Naive thymus-derived CD4-positive, alpha-beta T cell (primary cell): ENCODE measurements at regions not wholly inside any gene's neighbourhood (a gene's known extent, or its start where the extent isn't known, plus 50 kb on each side); places are given as distances from the start of the nearest gene placed in this dataset.

Source experiments
- ATAC-seq: fragments of 150-1000 bp; cut with Tn5 transposase; 2 replicates; pipeline ENCODE4 v1.10.0; 2021; ENCODE audit warnings: mild to moderate bottlenecking, moderate library complexity
- CTCF ChIA-PET: fragments of 350-600 bp; sonication (Branson Sonifier 250); formaldehyde crosslinking; loops from one replicate; lab custom pipeline; 2021; ENCODE audit warnings: antibody characterized with exemption; lab: Charles Lee
- POLR2A ChIA-PET: fragments of 350-600 bp; sonication (Branson Sonifier 250); formaldehyde crosslinking; loops from one replicate; lab custom pipeline; 2021; ENCODE audit warnings: antibody characterized with exemption, inconsistent platforms; lab: Charles Lee
- DNase-seq, 9 donors: peaks; one replicate each; pipeline versions ENCODE4 v3.0.0 to v3.0.0-alpha.2; 2020 to 2022; ENCODE audit warnings: mixed read lengths in 1 of 9
- H3K27ac ChIP-seq: one replicate; pipeline ENCODE4 v1.7.0; 2013; ENCODE audit warnings: mild to moderate bottlenecking, low read depth, low read length, moderate library complexity
- H3K27me3 ChIP-seq, 2 donors: one replicate each; pipeline ENCODE4 v1.7.0; 2013; ENCODE audit warnings: low read length in 2 of 2, mild to moderate bottlenecking in 2 of 2, moderate library complexity in 2 of 2; ENCODE audit not compliant: control insufficient read depth in 2 of 2, insufficient read depth in 2 of 2
- H3K36me3 ChIP-seq, 3 experiments: 1 replicate in 2 of 3; 2 replicates in 1 of 3; pipeline ENCODE4 v1.7.0; 2013; ENCODE audit warnings: low read length in 3 of 3, mild to moderate bottlenecking in 3 of 3, moderate library complexity in 1 of 3; ENCODE audit not compliant: insufficient read depth in 3 of 3, control insufficient read depth in 2 of 3
- H3K4me1 ChIP-seq, 2 donors: one replicate each; pipeline ENCODE4 v1.7.0; 2013; ENCODE audit warnings: low read length in 2 of 2, mild to moderate bottlenecking in 2 of 2, moderate library complexity in 1 of 2; ENCODE audit not compliant: control insufficient read depth in 2 of 2, insufficient read depth in 2 of 2
- H3K4me3 ChIP-seq: 2 replicates; pipeline ENCODE4 v1.7.0; 2013; ENCODE audit warnings: mild to moderate bottlenecking, low read length
- H3K9me3 ChIP-seq, 3 experiments: 1 replicate in 2 of 3; 2 replicates in 1 of 3; pipeline ENCODE4 v1.7.0; 2013; ENCODE audit warnings: low read length in 3 of 3; ENCODE audit not compliant: control insufficient read depth in 2 of 3
- H3K27ac Mint-ChIP-seq, 9 donors: one replicate each; pipeline ENCODE4 v1.8.0; 2020 to 2022; ENCODE audit warnings: mixed read lengths in 9 of 9, mild to moderate bottlenecking in 8 of 9, moderate library complexity in 5 of 9, inconsistent platforms in 2 of 9
- H3K27me3 Mint-ChIP-seq, 5 donors: one replicate each; pipeline ENCODE4 v1.8.0; 2021 to 2022; ENCODE audit warnings: mixed read lengths in 5 of 5, mild to moderate bottlenecking in 1 of 5
- H3K36me3 Mint-ChIP-seq, 5 donors: one replicate each; pipeline ENCODE4 v1.8.0; 2020 to 2022; ENCODE audit warnings: mixed read lengths in 5 of 5, mild to moderate bottlenecking in 3 of 5, inconsistent platforms in 1 of 5
- H3K4me1 Mint-ChIP-seq, 7 donors: one replicate each; pipeline ENCODE4 v1.8.0; 2020 to 2022; ENCODE audit warnings: mixed read lengths in 7 of 7, mild to moderate bottlenecking in 3 of 7, inconsistent platforms in 1 of 7
- H3K4me3 Mint-ChIP-seq, 10 donors: one replicate each; pipeline ENCODE4 v1.8.0; 2020 to 2022; ENCODE audit warnings: mild to moderate bottlenecking in 10 of 10, mixed read lengths in 10 of 10, moderate library complexity in 6 of 10, inconsistent platforms in 2 of 10
- H3K9me3 Mint-ChIP-seq, 11 donors: one replicate each; pipeline ENCODE4 v1.8.0; 2020 to 2022; ENCODE audit warnings: mixed read lengths in 11 of 11, mild to moderate bottlenecking in 4 of 11, inconsistent platforms in 1 of 11, moderate library complexity in 1 of 11
- intact Hi-C, 2 donors: fragments of 100-400 bp; cut with micrococcal nuclease; formaldehyde crosslinking; loops; one replicate each; pipeline ENCODE4 v1.15.1; 2023

DNA sequence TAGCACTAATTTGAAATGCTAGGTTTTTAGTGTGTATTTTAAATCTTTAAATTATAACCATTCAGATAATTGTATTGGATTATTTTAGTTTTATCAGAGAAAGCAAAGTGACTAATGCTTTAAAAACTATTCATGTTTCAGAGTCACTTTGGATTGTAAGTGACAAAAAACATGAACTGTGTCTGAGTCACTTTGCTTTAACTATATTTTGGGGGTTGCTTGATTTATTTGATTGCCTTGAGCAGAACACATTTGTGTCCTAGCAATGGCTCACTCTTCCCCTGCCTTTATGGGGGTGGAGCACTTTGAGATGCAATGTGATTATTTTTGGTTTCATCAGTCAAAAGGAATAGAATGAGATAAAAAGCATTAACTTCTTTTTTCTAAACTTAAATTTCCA is 188.4 kb upstream of the ARX start:
- no peak overlapping the region for H3K4me3 ChIP-seq
- ATAC-seq (no peak), DNase-seq (no peak)
- peaks cover 0 to 2% (median 0%) of the 10 kb centered on the region in 11 donors for H3K9me3 Mint-ChIP-seq
- H3K27ac Mint-ChIP-seq, result no peak overlapping the region
- H3K4me1 Mint-ChIP-seq, result no peaks in the 10 kb centered on the region
- no peaks in the 10 kb centered on the region for H3K9me3 ChIP-seq
- H3K27me3 ChIP-seq, result no peaks in the 10 kb centered on the region
- no peaks in the 10 kb centered on the region for H3K4me1 ChIP-seq
- H3K4me3 Mint-ChIP-seq, result no peak overlapping the region
- peaks cover 0 to 5% (median 0%) of the 10 kb centered on the region in 5 donors for H3K27me3 Mint-ChIP-seq
- ChIA-PET POLR2A (no interaction called here), CTCF (no interaction called here)
- H3K36me3 Mint-ChIP-seq, result no peaks in the 10 kb centered on the region
- H3K36me3 ChIP-seq, result no peaks in the 10 kb centered on the region
- intact Hi-C loops, result no loop called here
- H3K27ac ChIP-seq, result no peak overlapping the region

DNA sequence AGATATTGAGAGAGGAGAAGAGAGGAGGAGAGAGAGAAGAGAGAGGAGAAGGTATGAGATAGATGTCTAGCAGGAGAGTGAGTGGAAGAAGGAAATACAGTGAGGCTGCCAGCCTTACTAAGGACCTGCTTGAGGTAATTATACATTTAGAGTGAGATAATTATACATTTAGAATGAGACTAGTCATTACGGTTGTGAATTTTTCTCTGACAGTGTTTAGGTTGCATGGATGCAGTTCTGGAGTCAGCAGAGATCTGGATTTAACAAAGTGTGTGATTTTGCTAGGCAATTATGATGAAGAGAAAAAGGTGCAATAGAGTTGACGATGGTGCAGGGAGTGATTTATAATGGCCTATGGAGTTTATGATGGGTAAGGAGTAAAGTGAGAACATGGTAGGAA is 187.1 kb upstream of the ARX start:
- Histone ChIP-seq H3K4me3 (no peak overlapping the region), H3K27me3 (no peaks in the 10 kb centered on the region), H3K27ac (no peak overlapping the region), H3K36me3 (no peaks in the 10 kb centered on the region), H3K4me1 (no peaks in the 10 kb centered on the region), H3K9me3 (no peaks in the 10 kb centered on the region)
- DNase-seq, result no peak
- Mint-ChIP-seq H3K27ac (no peak overlapping the region), H3K27me3 (peaks cover 0 to 5% (median 0%) of the 10 kb centered on the region in 5 donors), H3K9me3 (peaks cover 0 to 2% (median 0%) of the 10 kb centered on the region in 11 donors), H3K36me3 (no peaks in the 10 kb centered on the region), H3K4me3 (no peak overlapping the region), H3K4me1 (no peaks in the 10 kb centered on the region)
- ChIA-PET POLR2A (no interaction called here), CTCF (no interaction called here)
- intact Hi-C loops, result no loop called here
- no peak for ATAC-seq

DNA sequence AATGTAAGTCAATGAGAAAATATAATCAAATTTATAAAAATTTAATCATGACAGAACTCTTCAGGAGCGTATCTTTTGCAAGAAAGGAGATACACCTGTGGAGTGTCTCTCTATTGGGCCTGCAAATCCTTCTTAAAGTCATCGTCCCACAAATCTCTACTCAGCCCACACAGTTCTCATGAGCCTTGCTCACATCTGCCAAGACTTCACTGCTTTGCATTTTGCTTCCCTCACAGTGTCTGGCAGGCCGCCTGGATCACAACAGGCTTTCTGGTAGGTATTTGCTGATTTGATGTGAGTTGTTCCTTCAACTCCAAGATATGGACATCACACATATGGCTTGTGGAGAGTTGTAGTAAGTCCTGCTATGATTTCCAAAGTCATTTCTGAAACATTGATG is 183.1 kb upstream of the ARX start:
- Mint-ChIP-seq H3K36me3 (no peaks in the 10 kb centered on the region), H3K27me3 (peaks cover 0 to 9% (median 5%) of the 10 kb centered on the region in 5 donors), H3K4me3 (no peak overlapping the region), H3K9me3 (peaks cover 0 to 4% (median 0%) of the 10 kb centered on the region in 11 donors), H3K4me1 (no peaks in the 10 kb centered on the region), H3K27ac (no peak overlapping the region)
- no peak for ATAC-seq
- H3K4me1 ChIP-seq, result no peaks in the 10 kb centered on the region
- DNase-seq, result no peak
- H3K36me3 ChIP-seq, result no peaks in the 10 kb centered on the region
- H3K4me3 ChIP-seq, result no peak overlapping the region
- H3K27ac ChIP-seq, result no peak overlapping the region
- H3K9me3 ChIP-seq, result no peaks in the 10 kb centered on the region
- CTCF ChIA-PET, result no interaction called here
- H3K27me3 ChIP-seq, result no peaks in the 10 kb centered on the region
- POLR2A ChIA-PET, result no interaction called here
- intact Hi-C loops, result no loop called here

DNA sequence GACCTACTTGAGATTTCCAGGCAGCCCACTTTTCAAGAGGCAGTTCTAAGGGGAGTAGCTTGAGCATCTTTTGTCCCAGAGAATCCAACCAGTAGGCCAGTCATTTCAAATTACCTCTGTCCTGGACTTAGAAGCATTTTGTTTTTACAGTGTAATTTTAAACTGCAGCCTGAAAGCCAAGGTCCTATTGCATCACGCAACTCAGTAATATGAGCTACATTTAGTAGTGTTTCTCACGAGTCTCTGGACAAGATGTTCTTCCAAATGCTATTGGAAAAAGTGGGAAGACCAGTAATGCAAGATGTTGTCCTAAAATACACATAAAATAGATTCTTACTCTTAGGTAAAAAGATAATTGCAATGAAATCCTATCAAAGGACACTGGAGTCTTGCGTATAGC is 182.5 kb upstream of the ARX start:
- Mint-ChIP-seq H3K9me3 (peaks cover 0 to 4% (median 0%) of the 10 kb centered on the region in 11 donors), H3K4me3 (no peak overlapping the region), H3K36me3 (no peaks in the 10 kb centered on the region), H3K27ac (no peak overlapping the region), H3K4me1 (no peaks in the 10 kb centered on the region), H3K27me3 (peaks cover 0 to 9% (median 5%) of the 10 kb centered on the region in 5 donors)
- no peaks in the 10 kb centered on the region for H3K27me3 ChIP-seq
- H3K9me3 ChIP-seq, result no peaks in the 10 kb centered on the region
- no peaks in the 10 kb centered on the region for H3K4me1 ChIP-seq
- H3K36me3 ChIP-seq, result no peaks in the 10 kb centered on the region
- ChIA-PET POLR2A (no interaction called here), CTCF (no interaction called here)
- no peak for DNase-seq
- ATAC-seq, result no peak
- H3K4me3 ChIP-seq, result no peak overlapping the region
- intact Hi-C loops, result no loop called here
- H3K27ac ChIP-seq, result no peak overlapping the region

DNA sequence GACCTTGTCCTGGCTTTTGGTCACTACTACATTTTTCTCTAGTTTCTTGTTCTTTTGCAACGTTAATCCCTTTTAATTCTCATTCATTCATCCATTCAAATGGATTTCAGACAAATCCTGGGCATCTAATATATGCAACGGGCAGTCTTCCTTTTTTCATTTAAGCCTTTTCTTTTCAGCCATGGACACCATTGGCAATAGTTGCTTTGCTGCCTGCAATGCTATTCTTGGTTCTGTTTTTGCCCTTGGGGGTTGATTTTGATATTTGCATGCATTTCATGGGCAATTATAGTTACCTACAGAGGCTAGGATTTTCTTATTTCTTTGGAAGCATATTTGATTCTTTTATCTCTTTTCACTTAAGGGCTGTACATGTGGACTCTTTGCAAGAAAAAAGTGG is 180.5 kb upstream of the ARX start:
- Mint-ChIP-seq H3K36me3 (no peaks in the 10 kb centered on the region), H3K4me1 (no peaks in the 10 kb centered on the region), H3K4me3 (no peak overlapping the region), H3K27ac (no peak overlapping the region), H3K27me3 (peaks cover 0 to 12% (median 5%) of the 10 kb centered on the region in 5 donors), H3K9me3 (peaks cover 0 to 4% (median 0%) of the 10 kb centered on the region in 11 donors)
- ChIA-PET CTCF (no interaction called here), POLR2A (no interaction called here)
- Histone ChIP-seq H3K9me3 (no peaks in the 10 kb centered on the region), H3K36me3 (no peaks in the 10 kb centered on the region), H3K27me3 (no peaks in the 10 kb centered on the region), H3K27ac (no peak overlapping the region), H3K4me1 (no peaks in the 10 kb centered on the region), H3K4me3 (no peak overlapping the region)
- intact Hi-C loops, result no loop called here
- no peak for ATAC-seq
- no peak for DNase-seq

DNA sequence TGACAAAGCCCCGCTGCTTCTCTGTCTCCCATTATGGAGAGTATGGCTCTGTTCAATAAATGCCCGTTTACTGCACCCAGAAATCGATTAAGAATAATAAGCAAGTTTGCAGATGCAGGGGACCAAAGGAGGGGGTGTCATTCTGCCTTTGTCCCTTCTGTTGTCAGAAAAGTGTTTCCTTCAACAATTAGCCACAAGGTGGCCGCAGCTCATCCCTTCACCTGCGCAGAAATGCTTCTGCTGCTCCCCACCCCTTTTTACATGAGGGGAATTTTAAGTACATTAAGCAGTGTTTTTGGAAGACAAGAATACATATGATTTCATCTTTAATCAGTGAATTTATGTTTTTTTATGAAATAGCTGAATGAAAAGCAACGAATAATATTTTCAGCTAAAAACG is 175.6 kb upstream of the ARX start:
- POLR2A ChIA-PET, result no interaction called here
- H3K4me1 ChIP-seq, result no peaks in the 10 kb centered on the region

DNA sequence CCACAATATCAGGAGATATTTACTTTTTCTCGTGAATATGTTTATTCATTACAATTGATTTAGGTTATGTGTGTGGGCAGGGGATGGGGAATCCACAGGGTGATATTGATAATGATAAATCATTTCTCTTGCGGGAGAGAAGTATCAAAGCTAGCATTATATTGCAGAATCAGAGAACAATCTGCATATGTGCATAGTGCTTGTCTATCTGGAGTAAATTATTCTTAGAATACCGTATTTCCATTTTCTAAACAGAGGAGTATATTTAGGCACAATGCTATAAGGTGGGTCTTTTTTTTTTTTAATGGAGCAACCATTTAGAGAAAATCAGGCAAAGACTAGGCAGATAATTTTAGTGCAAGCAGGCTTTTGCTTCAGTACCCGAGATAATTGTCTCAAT is 166.0 kb upstream of the ARX start:
- no peak for DNase-seq
- H3K4me3 Mint-ChIP-seq, result no peak overlapping the region
- ChIA-PET POLR2A (no interaction called here), CTCF (no interaction called here)
- Histone ChIP-seq H3K9me3 (no peaks in the 10 kb centered on the region), H3K36me3 (no peaks in the 10 kb centered on the region), H3K4me1 (no peaks in the 10 kb centered on the region), H3K27me3 (no peaks in the 10 kb centered on the region), H3K27ac (no peak overlapping the region), H3K4me3 (no peak overlapping the region)
- no peaks in the 10 kb centered on the region for H3K36me3 Mint-ChIP-seq
- H3K27me3 Mint-ChIP-seq, result peaks cover 0 to 10% (median 8%) of the 10 kb centered on the region in 5 donors
- H3K9me3 Mint-ChIP-seq, result peaks cover 0 to 3% (median 0%) of the 10 kb centered on the region in 11 donors
- H3K27ac Mint-ChIP-seq, result no peak overlapping the region
- intact Hi-C loops, result no loop called here
- H3K4me1 Mint-ChIP-seq, result no peaks in the 10 kb centered on the region
- ATAC-seq, result no peak

More for the DNA sequence above, 175.6 kb upstream of the ARX start:
- H3K9me3 Mint-ChIP-seq, result peaks cover 0 to 15% (median 7%) of the 10 kb centered on the region in 11 donors
- ATAC-seq (no peak), DNase-seq (no peak)
- no peaks in the 10 kb centered on the region for H3K9me3 ChIP-seq
- no peak overlapping the region for H3K4me3 Mint-ChIP-seq
- H3K4me1 Mint-ChIP-seq, result no peaks in the 10 kb centered on the region
- no peak overlapping the region for H3K27ac ChIP-seq
- intact Hi-C loops, result no loop called here
- H3K27me3 Mint-ChIP-seq, result peaks cover 0 to 7% (median 5%) of the 10 kb centered on the region in 5 donors
- H3K36me3 Mint-ChIP-seq, result no peaks in the 10 kb centered on the region
- H3K27ac Mint-ChIP-seq, result no peak overlapping the region
- no peaks in the 10 kb centered on the region for H3K36me3 ChIP-seq
- H3K27me3 ChIP-seq, result no peaks in the 10 kb centered on the region
- no peak overlapping the region for H3K4me3 ChIP-seq
- CTCF ChIA-PET, result no interaction called here
